Posterior cingulate gyrus (tissue), 11 donors: ENCODE measurements at regions not wholly inside any gene's neighbourhood (a gene's known extent, or its start where the extent isn't known, plus 50 kb on each side); places are given as distances from the start of the nearest gene placed in this dataset.

Experiments used
- DNase-seq, 10 donors: peaks; one replicate each; pipeline versions ENCODE4 v3.0.0 to v3.0.0-alpha.2; 2020 to 2021; ENCODE audit warnings: mixed read lengths in 3 of 10
- intact Hi-C: fragments of 100-400 bp; cut with DNase I; formaldehyde crosslinking; loops from one replicate; pipeline ENCODE4 v1.15.1; 2023

DNA sequence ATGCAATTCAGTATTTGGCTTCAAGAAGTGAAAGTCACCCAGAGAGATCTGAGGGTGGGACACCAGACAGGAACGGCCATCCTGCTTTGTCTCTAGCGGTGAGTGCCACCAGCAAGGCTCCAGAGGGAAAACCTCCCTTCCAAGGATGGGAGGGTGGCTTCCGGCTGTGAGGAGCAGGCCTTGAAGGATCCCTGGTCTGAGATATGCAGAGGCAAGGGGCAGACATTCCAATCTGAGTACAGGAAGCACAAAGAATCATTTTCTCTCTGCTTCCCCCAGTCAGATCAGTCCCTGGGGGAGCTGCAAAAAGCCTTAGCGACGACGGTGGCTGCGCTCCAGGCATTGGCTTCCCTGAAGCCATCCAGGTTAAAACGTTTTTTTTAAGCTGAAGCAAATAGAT lies 167.4 kb downstream of the TEX36 start:
- intact Hi-C loops = no loop called here
- DNase-seq = no peak

DNA sequence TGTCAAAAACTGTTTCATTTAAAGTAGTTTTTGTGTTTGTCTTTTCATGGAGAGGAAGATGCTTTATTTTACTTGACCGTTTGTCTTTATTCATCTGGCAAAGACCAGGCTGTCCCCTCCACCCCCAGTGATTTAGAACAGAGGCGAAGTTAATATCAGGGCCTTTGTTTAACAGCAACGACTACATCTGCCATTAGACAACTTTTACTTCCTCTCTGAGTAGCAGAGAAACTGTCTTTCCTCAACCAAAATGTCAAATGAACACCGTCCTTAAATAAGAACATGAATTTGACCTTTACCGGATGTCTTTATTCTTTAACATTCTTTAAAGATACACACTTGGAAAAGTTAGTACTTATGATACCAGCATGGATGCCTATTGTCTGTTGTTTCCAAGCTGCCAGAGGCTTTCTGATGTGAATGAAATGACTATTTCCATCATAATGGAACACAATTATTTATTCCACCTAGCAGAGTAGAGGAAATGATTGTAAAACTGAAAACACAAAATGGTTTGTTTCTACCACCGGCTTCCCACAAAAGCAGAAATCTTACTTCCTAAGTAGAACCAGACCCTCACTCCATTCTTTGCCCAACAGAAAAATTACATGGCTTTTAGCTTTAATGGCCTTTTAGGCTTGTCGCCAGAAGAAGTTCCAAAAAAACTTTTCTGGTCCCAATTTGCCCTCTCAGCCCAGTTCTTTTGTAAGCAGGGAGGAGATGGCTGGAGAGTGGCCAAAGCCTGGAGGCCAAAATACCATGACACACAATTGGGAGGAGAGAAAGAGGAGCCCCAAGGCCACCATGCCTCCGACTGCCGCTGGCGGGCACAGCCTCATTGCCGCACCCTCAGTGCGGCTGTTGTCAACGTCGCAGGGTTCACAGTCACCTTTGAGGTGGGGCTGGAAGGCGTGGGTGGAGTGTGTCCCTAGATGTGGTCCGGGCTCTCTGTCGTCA lies 168.5 kb downstream of the TEX36 start:
- DNase-seq = no peak

GRCh38 chr10:125513429-125514182 lies 169.4 kb downstream of the TEX36 start:
- no peak for DNase-seq
- intact Hi-C loops = no loop called here

More for the DNA sequence above, 168.5 kb downstream of the TEX36 start:
- intact Hi-C loops = no loop called here

DNA sequence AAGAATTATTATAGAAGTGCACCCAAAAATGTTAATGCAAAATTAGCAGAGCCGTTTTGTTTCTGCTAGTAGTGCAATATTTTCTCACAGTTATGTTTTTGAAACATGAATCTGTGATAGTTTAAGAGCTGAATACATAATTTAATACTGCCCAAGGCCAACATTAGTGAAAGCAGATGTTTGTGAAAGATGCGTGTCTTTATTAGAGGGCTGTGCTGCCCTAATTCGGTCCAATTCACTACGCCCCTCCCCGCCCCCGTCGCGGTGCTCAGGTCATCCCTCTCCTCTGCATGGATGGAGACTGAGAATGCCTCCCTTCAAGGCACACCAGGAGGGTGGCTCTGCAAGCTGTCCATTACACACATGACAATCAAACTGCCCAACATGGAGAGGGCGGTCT lies 172.0 kb downstream of the TEX36 start:
- intact Hi-C loops = no loop called here
- DNase-seq = no peak

DNA sequence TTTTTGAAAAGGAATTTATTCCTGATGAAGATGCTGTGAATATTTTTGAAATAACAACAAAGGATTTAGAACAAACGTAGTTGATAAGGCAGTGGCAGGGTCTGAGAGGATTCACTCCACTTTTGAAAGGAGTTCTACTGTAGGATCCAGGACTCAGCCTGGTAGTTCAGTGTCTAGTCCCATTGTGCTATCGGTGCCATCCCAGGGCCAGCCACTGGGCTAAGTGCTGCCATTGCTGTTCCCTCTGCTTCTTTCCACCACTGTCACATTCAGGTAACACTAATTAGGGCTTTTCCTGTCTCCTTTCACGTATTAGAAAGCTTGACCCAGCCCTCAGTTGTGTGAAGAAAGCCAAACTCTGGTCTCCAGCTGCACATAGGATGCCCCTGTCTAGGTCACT lies 177.3 kb downstream of the TEX36 start:
- intact Hi-C loops = no loop called here
- DNase-seq = no peak

DNA sequence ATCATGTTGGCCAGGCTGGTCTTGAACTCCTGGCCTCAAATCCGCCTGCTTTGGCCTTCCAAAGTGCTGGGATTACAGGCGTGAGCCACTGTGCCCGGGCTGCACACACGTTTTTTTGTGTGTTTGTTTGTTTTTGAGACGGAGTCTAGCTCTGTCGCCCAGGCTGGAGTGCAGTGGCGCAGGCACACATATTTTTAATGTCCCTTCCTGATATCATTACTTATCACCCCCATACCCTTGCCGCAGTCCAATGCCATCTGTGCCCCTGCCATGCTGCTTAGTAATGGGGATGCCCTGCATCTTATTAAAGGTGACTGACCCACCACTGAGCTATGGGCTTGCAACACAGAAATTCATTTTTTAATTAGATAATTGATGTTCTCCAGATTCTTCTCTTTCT lies 180.7 kb downstream of the TEX36 start:
- DNase-seq = no peak

DNA sequence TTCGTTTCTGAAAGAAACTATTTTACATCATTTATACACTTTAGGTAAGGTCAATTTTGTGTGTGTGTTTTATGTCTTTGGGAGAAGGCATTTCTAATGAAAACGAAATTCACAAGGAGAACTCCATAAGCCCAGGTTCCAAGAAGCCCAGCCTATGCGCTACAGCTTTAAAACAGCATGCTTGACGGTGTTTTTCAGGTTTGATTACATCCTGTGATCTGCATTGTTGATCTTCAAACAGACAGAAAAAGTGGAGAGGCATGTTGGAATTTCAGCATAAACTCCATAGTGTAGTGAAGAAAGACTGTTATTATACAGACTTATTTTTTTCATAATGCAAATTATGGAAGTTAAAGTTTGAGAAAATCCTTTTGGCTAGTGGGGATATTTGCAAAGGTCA lies 187.6 kb downstream of the TEX36 start:
- DNase-seq = no peak
- intact Hi-C loops = no loop called here

More for the DNA sequence above, 180.7 kb downstream of the TEX36 start:
- intact Hi-C loops = no loop called here

DNA sequence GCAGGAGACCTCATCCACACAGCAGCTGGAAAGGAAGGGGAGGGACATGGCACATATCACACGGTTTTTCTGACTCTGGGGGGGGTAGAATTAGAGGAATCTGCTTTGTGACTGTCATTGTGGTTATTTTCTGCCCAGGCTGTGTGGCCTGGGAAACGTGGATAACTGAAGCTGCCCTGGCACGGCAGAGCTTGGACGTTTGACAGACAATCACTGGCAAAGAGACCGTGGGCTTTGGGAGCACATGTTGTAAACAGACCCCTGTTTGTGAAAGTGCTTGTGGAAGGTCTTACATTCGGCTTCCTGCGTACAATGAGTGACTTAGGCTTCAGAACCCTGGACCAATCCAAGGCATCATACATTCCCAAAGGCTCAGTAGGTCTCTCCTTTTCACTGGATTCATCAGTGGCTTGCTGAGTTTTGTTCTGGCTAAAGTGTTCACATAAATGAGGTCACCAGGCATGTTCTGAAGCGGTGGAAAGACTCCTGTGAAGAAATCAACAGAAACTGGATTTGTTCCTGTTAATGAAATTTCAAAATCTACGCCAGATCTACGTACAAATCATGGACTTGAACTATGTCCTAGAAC lies 188.2 kb downstream of the TEX36 start:
- no peak for DNase-seq
- intact Hi-C loops = no loop called here

DNA sequence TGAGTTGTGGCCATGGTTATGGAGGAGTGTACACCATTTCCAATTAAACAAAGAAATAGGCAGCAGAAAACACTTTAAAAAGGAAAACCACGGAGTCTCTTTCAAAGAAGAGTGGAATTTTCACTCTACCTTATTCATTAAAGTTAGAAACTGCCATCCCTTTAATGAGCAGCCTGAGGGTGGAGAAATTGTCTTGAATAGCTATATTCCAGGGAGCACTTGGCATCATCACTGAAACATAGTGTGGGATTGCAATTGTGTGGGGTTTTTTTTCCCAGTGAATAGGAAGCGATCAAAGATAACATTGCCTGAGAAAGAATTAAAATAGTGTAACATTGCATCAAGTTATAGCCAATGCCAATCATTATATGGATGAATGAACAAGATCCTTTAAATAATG lies 191.6 kb downstream of the TEX36 start:
- DNase-seq = no peak
- intact Hi-C loops = no loop called here

GRCh38 chr10:125489731-125490130 lies 193.2 kb downstream of the TEX36 start:
- intact Hi-C loops = no loop called here
- no peak for DNase-seq

- no peak for DNase-seq
- intact Hi-C loops = no loop called here
Measured at GRCh38 chr10:125485665-125486064, 197.3 kb downstream of the TEX36 start.

DNA sequence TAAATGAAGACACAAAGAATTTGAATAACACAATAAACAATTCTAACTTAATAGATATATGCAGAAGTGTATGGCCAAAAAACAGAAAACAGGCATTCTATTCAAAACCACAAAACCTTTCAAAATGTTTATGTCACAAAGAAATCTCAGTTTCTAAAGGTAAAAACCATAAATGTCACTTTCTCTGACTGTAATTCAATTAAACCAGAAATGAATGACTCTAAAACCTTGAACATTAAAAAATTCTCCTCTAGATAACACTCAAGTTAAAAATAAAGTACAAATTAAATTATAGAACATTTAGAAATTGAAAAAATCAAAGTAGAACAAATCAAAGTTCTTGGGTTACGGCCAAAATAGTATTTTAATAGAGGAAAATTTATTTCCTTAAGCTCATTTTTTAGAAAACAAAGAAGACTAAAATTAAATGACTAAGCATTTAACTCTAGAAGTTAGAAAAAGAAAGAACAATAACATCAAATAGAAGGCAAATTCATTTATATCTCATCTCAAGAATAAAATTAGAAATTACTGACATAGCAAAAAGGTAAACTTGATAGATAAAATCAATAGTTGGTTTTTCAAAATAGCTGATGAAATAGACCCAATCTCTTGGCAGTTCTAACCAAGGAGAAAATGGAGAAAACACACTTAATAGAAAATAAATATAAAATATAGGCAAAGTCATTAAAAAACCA lies 198.8 kb downstream of the TEX36 start:
- DNase-seq = no peak
- intact Hi-C loops = no loop called here

GRCh38 chr10:125482637-125483036 lies 200.3 kb downstream of the TEX36 start:
- no peak for DNase-seq
- intact Hi-C loops = no loop called here

DNA sequence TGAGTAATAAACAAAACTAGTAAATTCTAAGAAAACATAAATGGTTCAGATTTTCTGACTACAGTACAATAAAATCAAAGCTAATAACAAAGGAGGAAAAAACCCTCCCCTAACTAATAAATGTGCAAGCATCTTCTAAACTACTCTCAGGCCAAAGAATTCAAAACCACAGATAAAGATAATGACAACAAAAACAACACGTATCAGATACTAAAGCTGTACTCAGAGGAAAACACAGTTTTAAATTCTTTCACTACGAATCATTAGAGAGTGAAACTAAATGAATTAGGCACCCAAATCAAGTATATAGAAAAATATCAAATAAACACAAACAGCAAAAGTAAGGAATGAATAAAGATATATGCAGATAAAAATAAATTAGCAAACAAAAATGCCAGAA lies 200.9 kb downstream of the TEX36 start:
- DNase-seq = no peak
- intact Hi-C loops = no loop called here

GRCh38 chr10:125479059-125479458 lies 203.9 kb downstream of the TEX36 start:
- no peak for DNase-seq
- intact Hi-C loops = no loop called here

GRCh38 chr10:125475815-125476214 lies 207.1 kb downstream of the TEX36 start:
- no peak for DNase-seq
- intact Hi-C loops = no loop called here

DNA sequence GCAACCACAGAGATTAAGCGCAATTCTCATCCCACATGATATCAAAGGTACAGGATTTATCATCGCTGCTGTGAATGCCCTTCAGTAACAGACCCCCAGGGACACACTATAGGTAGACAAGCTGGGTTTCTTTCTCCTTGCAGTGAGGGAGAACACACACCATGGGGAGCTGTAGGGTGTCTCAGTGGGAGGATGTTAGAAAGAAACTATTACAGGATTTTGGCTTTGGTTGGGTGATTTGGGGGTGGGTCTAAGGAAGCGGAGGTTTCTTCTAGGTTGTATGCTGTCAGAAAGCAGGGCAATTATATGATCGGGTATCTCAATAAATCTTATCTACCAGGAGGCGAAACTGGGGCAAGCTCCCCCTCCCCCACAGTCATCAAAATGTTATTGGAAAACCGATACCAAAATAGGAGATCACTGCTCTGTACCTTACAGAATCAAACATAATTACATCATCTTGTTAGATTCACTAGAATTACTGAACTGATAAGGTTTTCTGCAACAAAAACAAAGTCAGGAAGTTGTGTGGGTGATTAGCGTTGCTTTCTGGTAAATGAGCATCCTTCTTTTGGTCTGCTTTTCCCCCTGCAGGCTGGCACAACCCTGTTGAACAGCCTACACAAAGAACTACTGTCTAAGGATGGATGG lies 209.7 kb downstream of the TEX36 start:
- no peak for DNase-seq
- intact Hi-C loops = no loop called here

GRCh38 chr10:125472010-125472607 lies 210.9 kb downstream of the TEX36 start:
- DNase-seq = no peak

GRCh38 chr10:125468278-125468677 lies 214.7 kb downstream of the TEX36 start:
- intact Hi-C loops = no loop called here
- DNase-seq = peak in 1 of 10 donors; percentile 4

More at GRCh38 chr10:125472010-125472607, 210.9 kb downstream of the TEX36 start:
- intact Hi-C loops = no loop called here

GRCh38 chr10:125466685-125467084 lies 216.3 kb downstream of the TEX36 start:
- intact Hi-C loops = no loop called here
- no peak for DNase-seq
